ENCODE measurements at regions not wholly inside any gene's neighbourhood (a gene's known extent, or its start where the extent isn't known, plus 50 kb on each side); places are given as distances from the start of the nearest gene placed in this dataset.

GRCh38 chr5:174500636-174501035, 223.7 kb upstream of the MSX2 start:
- Histone ChIP-seq H3K36me3 (no peaks in the 10 kb centered on the region), H3K9me3 (peaks cover 0 to 14% (median 12%) of the 10 kb centered on the region in 3 donors), H3K27ac (no peak overlapping the region), H3K4me3 (no peak overlapping the region), H3K4me1 (peaks cover 0 to 3% (median 0%) of the 10 kb centered on the region in 4 donors), H3K27me3 (peaks cover 0 to 6% of the 10 kb centered on the region in 2 donors)
- no peak for DNase-seq
- intact Hi-C loops (cut with DNase I; ENCODE audit: low total_unique reads): no loop called here
- no peak for TF ChIP-seq CTCF (IDR thresholded peaks at IDR 0.05)

DNA sequence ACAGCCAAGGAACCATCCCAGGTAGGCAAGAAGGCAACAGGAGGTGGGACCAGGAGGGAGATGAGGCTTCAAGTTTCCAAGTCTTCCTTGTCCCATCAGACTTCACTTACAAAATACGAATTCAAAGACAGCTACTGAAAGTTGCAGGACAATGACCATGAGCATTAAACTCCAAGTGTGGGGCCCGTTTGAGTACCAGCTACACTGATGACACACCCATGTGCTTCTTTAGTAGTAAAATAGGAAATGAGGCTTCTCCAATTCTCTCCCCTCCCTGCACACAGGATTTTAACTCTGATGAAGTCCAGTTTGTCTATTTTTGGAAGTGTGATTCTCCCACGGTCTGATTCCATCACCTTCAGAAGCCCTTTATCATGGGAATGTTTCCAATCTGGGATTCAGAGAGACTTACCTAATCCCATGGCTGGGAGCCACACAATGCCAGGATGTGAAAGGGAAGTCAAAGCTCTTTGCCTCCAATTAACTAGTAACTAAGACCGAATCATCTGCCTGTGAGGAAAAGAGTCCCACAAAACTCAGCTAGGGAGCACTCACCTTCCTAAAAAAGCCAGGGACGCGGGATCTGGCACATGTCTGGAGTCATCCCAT, 222.8 kb upstream of the MSX2 start:
- no peak overlapping the region for H3K27ac ChIP-seq
- no peak for DNase-seq
- peaks cover 0 to 14% (median 12%) of the 10 kb centered on the region in 3 donors for H3K9me3 ChIP-seq
- peaks cover 0 to 6% of the 10 kb centered on the region in 2 donors for H3K27me3 ChIP-seq
- no peaks in the 10 kb centered on the region for H3K36me3 ChIP-seq
- intact Hi-C loops (cut with DNase I; ENCODE audit: low total_unique reads): no loop called here
- TF ChIP-seq CTCF (IDR thresholded peaks at IDR 0.05): no peak
- H3K4me3 ChIP-seq: no peak overlapping the region
- peaks cover 0 to 3% (median 0%) of the 10 kb centered on the region in 4 donors for H3K4me1 ChIP-seq

GRCh38 chr5:174503086-174503460, 221.3 kb upstream of the MSX2 start:
- Histone ChIP-seq H3K27ac (no peak overlapping the region), H3K27me3 (peaks cover 0 to 6% of the 10 kb centered on the region in 2 donors), H3K36me3 (no peaks in the 10 kb centered on the region), H3K4me3 (no peak overlapping the region), H3K9me3 (peaks cover 0 to 7% (median 7%) of the 10 kb centered on the region in 3 donors), H3K4me1 (peaks cover 0 to 3% (median 0%) of the 10 kb centered on the region in 4 donors)
- no peak for DNase-seq
- intact Hi-C loops (cut with DNase I; ENCODE audit: low total_unique reads): no loop called here
- no peak for TF ChIP-seq CTCF (IDR thresholded peaks at IDR 0.05)

- H3K4me1 ChIP-seq: peaks cover 0 to 3% (median 0%) of the 10 kb centered on the region in 4 donors
- no peak for DNase-seq
- peaks cover 0 to 6% of the 10 kb centered on the region in 2 donors for H3K27me3 ChIP-seq
- peaks cover 0 to 2% (median 2%) of the 10 kb centered on the region in 3 donors for H3K9me3 ChIP-seq
- H3K27ac ChIP-seq: no peak overlapping the region
- H3K4me3 ChIP-seq: no peak overlapping the region
- H3K36me3 ChIP-seq: no peaks in the 10 kb centered on the region
- intact Hi-C loops (cut with DNase I; ENCODE audit: low total_unique reads): no loop called here
- TF ChIP-seq CTCF (IDR thresholded peaks at IDR 0.05): no peak
Observed at GRCh38 chr5:174503461-174504265, 220.7 kb upstream of the MSX2 start.

DNA sequence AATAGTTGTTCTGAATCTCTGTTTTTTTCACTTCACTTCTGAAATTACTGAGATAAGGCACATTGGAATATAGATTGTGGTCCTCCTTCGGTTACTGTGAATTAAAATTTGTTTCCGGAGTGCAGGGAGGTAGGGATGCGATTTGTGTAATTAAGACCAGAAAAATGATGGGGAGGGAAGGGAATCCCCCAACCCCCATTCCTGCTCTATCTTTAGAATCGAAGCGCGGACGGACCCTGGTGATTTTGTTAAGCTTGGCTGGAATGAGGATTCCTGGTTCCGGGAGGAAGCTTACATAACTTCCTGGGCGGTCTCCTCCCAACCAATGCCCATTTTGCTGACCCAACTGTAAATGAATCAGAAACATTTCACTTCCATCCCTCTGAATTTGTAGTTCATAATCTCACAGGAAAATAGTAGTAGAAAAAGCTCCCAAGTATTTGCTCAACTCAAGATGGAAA, 220.1 kb upstream of the MSX2 start:
- no peaks in the 10 kb centered on the region for H3K9me3 ChIP-seq
- DNase-seq: no peak
- TF ChIP-seq CTCF (IDR thresholded peaks at IDR 0.05): no peak
- intact Hi-C loops (cut with DNase I; ENCODE audit: low total_unique reads): no loop called here
- H3K4me1 ChIP-seq: peaks cover 0 to 3% (median 0%) of the 10 kb centered on the region in 4 donors
- no peak overlapping the region for H3K27ac ChIP-seq
- H3K4me3 ChIP-seq: no peak overlapping the region
- H3K27me3 ChIP-seq: peaks cover 0 to 6% of the 10 kb centered on the region in 2 donors
- no peaks in the 10 kb centered on the region for H3K36me3 ChIP-seq
